ENCODE measurements at regions not wholly inside any gene's neighbourhood (a gene's known extent, or its start where the extent isn't known, plus 50 kb on each side); places are given as distances from the start of the nearest gene placed in this dataset.
"Not testable (repeated sequence)": the region's sequence is repeated elsewhere in the genome, so short reads cannot be mapped to it uniquely, and the experiment has no call there.

- DNase-seq = not testable (repeated sequence)
These were observed 180.1 kb downstream of the PLPPR4 start for GRCh38 chr1:99444211-99444927.

GRCh38 chr1:99445071-99445470 is 180.8 kb downstream of the PLPPR4 start:
- DNase-seq = no peak

- DNase-seq = no peak
These were observed 181.2 kb downstream of the PLPPR4 start for GRCh38 chr1:99445486-99445885.

- no peak for DNase-seq
These were observed 183.4 kb downstream of the PLPPR4 start for GRCh38 chr1:99447721-99448120.

GRCh38 chr1:99455760-99456159 is 190.2 kb upstream of the PALMD start:
- DNase-seq = no peak

- no peak for DNase-seq
These were observed 189.4 kb upstream of the PALMD start for GRCh38 chr1:99456536-99456935.

GRCh38 chr1:99457381-99458165 is 188.3 kb upstream of the PALMD start:
- DNase-seq = peak; percentile 30

- no peak for DNase-seq
These were observed 184.4 kb upstream of the PALMD start for GRCh38 chr1:99461499-99461898.

- no peak for DNase-seq
These were observed 181.2 kb upstream of the PALMD start for GRCh38 chr1:99464738-99465137.

- no peak for DNase-seq
These were observed 180.6 kb upstream of the PALMD start for GRCh38 chr1:99465176-99465900.

GRCh38 chr1:99467645-99468044 is 178.3 kb upstream of the PALMD start:
- no peak for DNase-seq

- no peak for DNase-seq
These were observed 176.4 kb upstream of the PALMD start for GRCh38 chr1:99469550-99469971.

- DNase-seq = no peak
These were observed 173.0 kb upstream of the PALMD start for GRCh38 chr1:99472893-99473292.

- no peak for DNase-seq
These were observed 171.5 kb upstream of the PALMD start for GRCh38 chr1:99474350-99474893.

GRCh38 chr1:99476058-99476457 is 169.9 kb upstream of the PALMD start:
- no peak for DNase-seq

GRCh38 chr1:99481391-99481996 is 164.4 kb upstream of the PALMD start:
- peak; percentile 18 for DNase-seq

- DNase-seq = no peak
These were observed 163.6 kb upstream of the PALMD start for GRCh38 chr1:99482286-99482685.

GRCh38 chr1:99482750-99483149 is 163.2 kb upstream of the PALMD start:
- DNase-seq = no peak

GRCh38 chr1:99490031-99490430 is 155.9 kb upstream of the PALMD start:
- DNase-seq = no peak

GRCh38 chr1:99496067-99496466 is 149.8 kb upstream of the PALMD start:
- no peak for DNase-seq

GRCh38 chr1:99497690-99498089 is 148.2 kb upstream of the PALMD start:
- DNase-seq = no peak

GRCh38 chr1:99500541-99500940 is 145.4 kb upstream of the PALMD start:
- DNase-seq = no peak

Data from occipital lobe (tissue), 1 donor.